Gastrocnemius medialis (tissue), 4 donors: ENCODE measurements at regions not wholly inside any gene's neighbourhood (a gene's known extent, or its start where the extent isn't known, plus 50 kb on each side); places are given as distances from the start of the nearest gene placed in this dataset.

Source experiments
- ATAC-seq, 2 donors: fragments of 150-250 bp; one replicate each; pipeline ENCODE4 v1.9.1; 2016
- DNase-seq, 2 donors: peaks; one replicate each; pipeline ENCODE4 v3.0.0-alpha.2; 2019
- H3K27ac ChIP-seq, 4 donors: fragments of 200-600 bp; sonication (generic); 1 replicate in 1 of 4; 2 replicates in 3 of 4; pipeline ENCODE4 v1.5.1; 2016 to 2018; ENCODE audit warnings: mild to moderate bottlenecking in 2 of 4, moderate library complexity in 1 of 4
- H3K27me3 ChIP-seq, 3 donors: fragments of 200-600 bp; sonication (generic) in 2 of 3; 1 replicate in 1 of 3; 2 replicates in 2 of 3; pipeline versions ENCODE4 v1.5.1 to v1.6.0; 2016 to 2019; ENCODE audit warnings: mild to moderate bottlenecking in 1 of 3, moderate library complexity in 1 of 3
- H3K36me3 ChIP-seq, 2 donors: fragments of 200-600 bp; sonication (generic) in 1 of 2; one replicate each; pipeline ENCODE4 v1.5.1; 2017 to 2018
- H3K4me1 ChIP-seq, 2 donors: fragments of 200-600 bp; sonication (generic) in 1 of 2; one replicate each; pipeline ENCODE4 v1.5.1; 2016 to 2017; ENCODE audit warnings: mild to moderate bottlenecking in 2 of 2
- H3K4me3 ChIP-seq, 4 donors: fragments of 200-600 bp; sonication (generic) in 3 of 4; 1 replicate in 1 of 4; 2 replicates in 3 of 4; pipeline ENCODE4 v1.5.1; 2016 to 2019; ENCODE audit warnings: mild to moderate bottlenecking in 2 of 4
- H3K9me3 ChIP-seq, 3 donors: fragments of 200-600 bp; sonication (generic) in 2 of 3; 1 replicate in 1 of 3; 2 replicates in 2 of 3; pipeline ENCODE4 v1.5.1; 2016 to 2019
- POLR2A ChIP-seq, 2 donors: fragments of 450-650 bp; IDR thresholded peaks; one replicate each; pipeline ENCODE4 v1.6.1; 2017; ENCODE audit warnings: antibody characterized with exemption in 2 of 2, mild to moderate bottlenecking in 2 of 2, moderate library complexity in 2 of 2
- in situ Hi-C, 4 donors: fragments of 200-750 bp; cut with MboI; loops; one replicate each; pipeline versions ENCODE4 v1.15.0 to v1.8.0; 2017; ENCODE audit warnings: low sequenced_read_pairs in 4 of 4
- intact Hi-C: fragments of 100-400 bp; cut with DNase I; formaldehyde crosslinking; loops from one replicate; pipeline ENCODE4 v1.15.1; 2023; ENCODE audit warnings: low total_unique reads
- TF ChIP-seq, protein P1 (sequence below), 5 experiments: fragments of 450-650 bp in 3 of 5; fragments of 200-600 bp in 2 of 5; sonication (generic) in 2 of 5; IDR thresholded peaks in 4 of 5; conservative IDR thresholded peaks in 1 of 5; 1 replicate in 4 of 5; 2 replicates in 1 of 5; pipeline ENCODE4 v1.5.1; 2016 to 2019; ENCODE audit warnings: antibody characterized with exemption in 5 of 5, mild to moderate bottlenecking in 3 of 5, moderate library complexity in 3 of 5

DNA sequence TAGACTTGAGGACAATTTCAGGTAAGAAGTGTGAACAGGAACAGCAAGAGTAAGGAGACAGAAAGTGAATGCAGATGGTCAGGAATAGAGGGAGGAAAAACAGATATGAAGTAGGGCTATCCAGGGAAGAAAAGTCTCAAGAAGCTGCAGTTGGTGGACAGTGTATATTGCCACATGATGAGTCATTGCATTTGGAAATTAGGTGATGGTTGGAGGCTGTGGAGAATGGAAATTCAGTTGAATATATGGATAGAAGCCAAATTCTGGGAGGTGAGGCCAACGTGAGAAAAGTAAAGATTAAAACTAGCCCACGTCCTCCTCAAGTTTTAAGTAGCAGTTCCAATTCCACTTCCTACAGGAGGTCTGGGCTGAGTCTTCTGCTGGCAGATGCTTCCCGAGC is 158.4 kb downstream of the UBE2E3 start:
- in situ Hi-C loops (no loop called here), intact Hi-C loops (no loop called here)
- Histone ChIP-seq H3K36me3 (no peaks in the 10 kb centered on the region), H3K27ac (no peak overlapping the region), H3K27me3 (no peaks in the 10 kb centered on the region), H3K9me3 (no peaks in the 10 kb centered on the region), H3K4me3 (no peak overlapping the region), H3K4me1 (no peaks in the 10 kb centered on the region)
- TF ChIP-seq, protein P1, sequence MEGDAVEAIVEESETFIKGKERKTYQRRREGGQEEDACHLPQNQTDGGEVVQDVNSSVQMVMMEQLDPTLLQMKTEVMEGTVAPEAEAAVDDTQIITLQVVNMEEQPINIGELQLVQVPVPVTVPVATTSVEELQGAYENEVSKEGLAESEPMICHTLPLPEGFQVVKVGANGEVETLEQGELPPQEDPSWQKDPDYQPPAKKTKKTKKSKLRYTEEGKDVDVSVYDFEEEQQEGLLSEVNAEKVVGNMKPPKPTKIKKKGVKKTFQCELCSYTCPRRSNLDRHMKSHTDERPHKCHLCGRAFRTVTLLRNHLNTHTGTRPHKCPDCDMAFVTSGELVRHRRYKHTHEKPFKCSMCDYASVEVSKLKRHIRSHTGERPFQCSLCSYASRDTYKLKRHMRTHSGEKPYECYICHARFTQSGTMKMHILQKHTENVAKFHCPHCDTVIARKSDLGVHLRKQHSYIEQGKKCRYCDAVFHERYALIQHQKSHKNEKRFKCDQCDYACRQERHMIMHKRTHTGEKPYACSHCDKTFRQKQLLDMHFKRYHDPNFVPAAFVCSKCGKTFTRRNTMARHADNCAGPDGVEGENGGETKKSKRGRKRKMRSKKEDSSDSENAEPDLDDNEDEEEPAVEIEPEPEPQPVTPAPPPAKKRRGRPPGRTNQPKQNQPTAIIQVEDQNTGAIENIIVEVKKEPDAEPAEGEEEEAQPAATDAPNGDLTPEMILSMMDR (IDR thresholded peaks at IDR 0.05 in 4 of 5, conservative IDR thresholded peaks at IDR 0.05 in 1 of 5) = no peak
- no peak for TF ChIP-seq POLR2A (IDR thresholded peaks at IDR 0.05)
- ATAC-seq (no peak), DNase-seq (no peak)

- DNase-seq (no peak), ATAC-seq (no peak)
- Histone ChIP-seq H3K4me1 (no peaks in the 10 kb centered on the region), H3K36me3 (no peaks in the 10 kb centered on the region), H3K27me3 (no peaks in the 10 kb centered on the region), H3K4me3 (no peak overlapping the region), H3K9me3 (no peaks in the 10 kb centered on the region), H3K27ac (no peak overlapping the region)
- TF ChIP-seq POLR2A (IDR thresholded peaks at IDR 0.05) = no peak
- TF ChIP-seq, protein P1 (IDR thresholded peaks at IDR 0.05 in 4 of 5, conservative IDR thresholded peaks at IDR 0.05 in 1 of 5) = no peak
- in situ Hi-C loops (no loop called here), intact Hi-C loops (no loop called here)
These were observed 159.4 kb downstream of the UBE2E3 start for GRCh38 chr2:181139831-181140230.

- no peaks in the 10 kb centered on the region for H3K4me1 ChIP-seq
- in situ Hi-C loops = no loop called here
These were observed 160.0 kb downstream of the UBE2E3 start for GRCh38 chr2:181140414-181140813.

DNA sequence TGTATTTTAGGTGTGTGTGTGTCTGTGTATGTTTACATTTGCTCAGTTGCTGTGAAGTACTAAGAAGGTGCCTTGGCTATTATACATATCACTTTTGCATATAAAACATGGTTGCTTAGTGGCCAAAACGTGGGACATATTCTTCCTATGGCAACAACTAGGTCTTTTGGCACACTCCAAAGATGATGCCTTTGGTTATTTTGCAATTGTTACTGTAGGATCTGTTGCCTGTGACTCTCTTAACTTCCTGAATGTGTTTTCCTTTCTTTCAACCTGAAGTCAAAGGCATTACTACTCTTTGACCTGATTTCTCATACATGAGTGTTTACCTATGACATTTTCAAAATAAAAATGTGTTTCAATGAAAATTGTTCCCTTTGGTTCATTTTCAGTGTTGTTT is 160.5 kb downstream of the UBE2E3 start:
- in situ Hi-C loops = no loop called here
- ATAC-seq (no peak), DNase-seq (no peak)
- no peaks in the 10 kb centered on the region for H3K9me3 ChIP-seq
- H3K4me1 ChIP-seq = no peaks in the 10 kb centered on the region
- intact Hi-C loops = no loop called here
- no peak overlapping the region for H3K27ac ChIP-seq
- no peaks in the 10 kb centered on the region for H3K36me3 ChIP-seq
- TF ChIP-seq, protein P1 (IDR thresholded peaks at IDR 0.05 in 4 of 5, conservative IDR thresholded peaks at IDR 0.05 in 1 of 5) = no peak
- no peak for TF ChIP-seq POLR2A (IDR thresholded peaks at IDR 0.05)
- no peak overlapping the region for H3K4me3 ChIP-seq
- no peaks in the 10 kb centered on the region for H3K27me3 ChIP-seq

More at GRCh38 chr2:181140414-181140813, 160.0 kb downstream of the UBE2E3 start:
- intact Hi-C loops = no loop called here
- H3K36me3 ChIP-seq = no peaks in the 10 kb centered on the region
- DNase-seq = no peak
- ATAC-seq = no peak
- H3K27me3 ChIP-seq = no peaks in the 10 kb centered on the region
- H3K4me3 ChIP-seq = no peak overlapping the region
- H3K27ac ChIP-seq = no peak overlapping the region
- no peak for TF ChIP-seq POLR2A (IDR thresholded peaks at IDR 0.05)
- no peaks in the 10 kb centered on the region for H3K9me3 ChIP-seq

- intact Hi-C loops = no loop called here
- Histone ChIP-seq H3K9me3 (no peaks in the 10 kb centered on the region), H3K36me3 (no peaks in the 10 kb centered on the region), H3K4me1 (no peaks in the 10 kb centered on the region), H3K27ac (no peak overlapping the region), H3K27me3 (no peaks in the 10 kb centered on the region), H3K4me3 (no peak overlapping the region)
- no peak for DNase-seq
- no peak for ATAC-seq
- in situ Hi-C loops = no loop called here
- no peak for TF ChIP-seq POLR2A (IDR thresholded peaks at IDR 0.05)
- TF ChIP-seq, protein P1 (IDR thresholded peaks at IDR 0.05 in 4 of 5, conservative IDR thresholded peaks at IDR 0.05 in 1 of 5) = no peak
These were observed 161.3 kb downstream of the UBE2E3 start for GRCh38 chr2:181141676-181142075.
